ENCODE measurements at regions not wholly inside any gene's neighbourhood (a gene's known extent, or its start where the extent isn't known, plus 50 kb on each side); places are given as distances from the start of the nearest gene placed in this dataset.

DNA sequence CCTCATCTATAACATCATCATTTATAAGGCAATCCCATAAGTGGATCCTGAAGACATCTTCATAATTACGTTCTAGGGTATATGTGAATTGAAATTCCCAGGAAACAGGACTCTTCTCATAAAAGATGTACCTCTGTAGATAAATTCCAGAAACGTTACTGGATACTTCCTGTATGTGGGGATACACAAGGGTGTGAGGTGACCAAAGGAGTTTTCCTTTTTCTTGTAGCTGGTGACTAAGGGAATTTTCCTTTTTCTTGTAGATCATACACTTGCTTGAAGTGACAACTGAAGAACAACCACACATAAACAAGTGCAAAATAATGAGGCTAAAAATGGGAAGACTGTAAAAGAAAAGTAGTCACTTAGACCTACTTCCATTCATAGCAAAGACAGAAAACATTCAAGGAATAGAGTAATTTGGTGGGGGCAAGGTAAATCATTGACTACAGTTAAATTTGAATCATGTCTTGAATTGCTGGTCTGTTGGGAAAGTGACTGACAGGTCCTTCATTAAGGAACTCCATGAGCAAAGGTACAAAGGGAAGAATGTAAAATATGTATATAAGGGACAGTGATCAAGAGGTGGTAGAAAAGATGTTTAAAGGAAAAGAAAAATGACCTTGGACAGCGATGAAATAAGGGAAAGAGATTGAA lies 53.2 kb upstream of the UBE2E3 start:
- DNase-seq (ENCODE audit: low read depth in 1 of 2, low spot score in 2 of 2): no peak
- Histone ChIP-seq H3K9me3 (replicated peaks) (no peaks in the 10 kb centered on the region), H3K4me3 (no peak overlapping the region), H3K4me1 (replicated peaks) (no peaks in the 10 kb centered on the region), H3K27ac (no peak overlapping the region), H3K27me3 (replicated peaks) (peaks cover 5% of the 10 kb centered on the region), H3K36me3 (no peaks in the 10 kb centered on the region)

DNA sequence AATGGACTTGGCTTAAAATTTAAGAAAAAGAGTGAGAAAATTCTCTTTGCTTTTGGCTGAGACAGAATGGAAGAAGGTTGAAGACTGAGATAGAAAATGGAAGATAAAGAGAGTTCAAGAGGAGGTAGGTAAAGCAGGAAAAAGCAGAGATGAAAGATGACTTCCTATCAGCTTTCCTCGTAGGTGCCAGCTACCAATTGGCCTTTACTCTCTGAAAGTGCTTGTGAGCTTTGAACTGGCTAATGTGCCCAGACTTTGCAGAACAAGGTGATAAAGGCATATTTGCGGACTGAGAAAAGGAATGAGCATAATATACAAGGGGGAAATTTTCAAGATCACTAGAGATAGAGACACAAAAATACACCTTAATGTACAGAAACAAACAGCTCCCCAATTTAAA lies 54.7 kb upstream of the UBE2E3 start:
- DNase-seq (ENCODE audit: low read depth in 1 of 2, low spot score in 2 of 2): no peak
- H3K4me3 ChIP-seq: no peak overlapping the region
- H3K36me3 ChIP-seq: no peaks in the 10 kb centered on the region

DNA sequence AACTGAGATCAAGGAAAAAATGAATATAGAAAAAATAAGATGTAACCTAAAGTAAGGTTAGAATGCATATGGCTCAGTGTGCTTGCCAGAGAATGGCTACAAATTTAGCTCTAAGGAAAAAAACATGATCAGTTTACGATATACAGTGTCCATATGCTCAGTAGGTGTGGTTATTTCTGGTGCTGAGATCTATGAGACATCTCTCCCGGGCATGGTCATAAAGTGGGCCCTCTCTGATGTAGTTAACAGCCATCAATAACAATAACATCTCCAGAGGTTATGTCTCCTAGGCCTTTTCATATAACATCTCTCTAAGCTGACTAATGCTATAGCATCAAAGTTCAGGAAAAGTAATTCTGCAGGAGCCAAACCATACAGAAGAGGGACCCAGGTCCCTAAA lies 56.3 kb upstream of the UBE2E3 start:
- Histone ChIP-seq H3K4me1 (replicated peaks) (no peaks in the 10 kb centered on the region), H3K9me3 (replicated peaks) (no peaks in the 10 kb centered on the region), H3K36me3 (no peaks in the 10 kb centered on the region), H3K4me3 (no peak overlapping the region), H3K27ac (no peak overlapping the region), H3K27me3 (replicated peaks) (peaks cover 5% of the 10 kb centered on the region)
- no peak for DNase-seq (ENCODE audit: low read depth in 1 of 2, low spot score in 2 of 2)

More for the DNA sequence above, 54.7 kb upstream of the UBE2E3 start:
- no peaks in the 10 kb centered on the region for H3K4me1 ChIP-seq (replicated peaks)
- no peaks in the 10 kb centered on the region for H3K9me3 ChIP-seq (replicated peaks)
- peaks cover 5% of the 10 kb centered on the region for H3K27me3 ChIP-seq (replicated peaks)
- H3K27ac ChIP-seq: no peak overlapping the region

DNA sequence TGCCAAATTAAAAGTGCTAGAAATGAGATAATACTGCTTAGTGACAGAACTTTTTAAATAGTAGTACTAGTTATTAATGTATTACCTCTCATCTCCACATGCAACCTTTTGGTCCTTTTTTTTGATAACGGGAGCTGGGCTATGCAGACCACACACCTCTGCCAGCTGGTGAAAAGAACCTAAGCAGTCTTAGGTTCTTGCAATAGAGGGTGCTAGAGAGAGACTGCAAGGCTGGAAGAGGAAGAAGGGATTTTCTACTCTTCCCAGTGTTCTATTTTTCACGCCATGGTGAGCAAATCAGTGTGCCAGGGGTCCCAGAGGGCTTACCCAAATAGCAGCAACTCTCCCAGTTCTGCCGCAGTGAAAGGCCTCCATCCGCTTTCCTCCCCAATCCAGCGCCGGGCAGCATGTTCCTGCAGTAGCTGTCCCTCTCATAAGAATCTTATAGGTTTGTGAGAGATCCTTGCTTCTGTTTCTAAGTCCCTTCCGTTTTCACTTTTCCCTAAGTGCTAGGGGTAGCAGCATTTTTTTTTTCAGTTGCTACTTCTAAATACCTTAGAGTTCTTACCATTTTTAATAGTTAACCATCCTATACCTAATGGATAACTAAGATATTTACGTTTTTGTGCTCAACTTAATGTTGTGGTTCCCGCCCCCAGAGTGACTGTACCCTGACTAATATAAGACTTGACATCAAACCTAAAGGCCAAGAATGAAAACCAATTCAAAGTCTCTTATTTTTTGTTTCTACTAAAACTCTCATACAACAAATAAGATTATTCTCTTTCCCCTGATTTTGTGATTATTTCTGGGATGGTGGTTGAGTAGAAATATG lies 69.4 kb upstream of the UBE2E3 start:
- Histone ChIP-seq H3K4me1 (replicated peaks) (0 out of 2 replicates have a peak, but pooled peaks cover 4% of the 10 kb centered on the region), H3K4me3 (no peak overlapping the region), H3K27me3 (replicated peaks) (no peaks in the 10 kb centered on the region), H3K9me3 (replicated peaks) (no peaks in the 10 kb centered on the region), H3K27ac (no peak overlapping the region), H3K36me3 (no peaks in the 10 kb centered on the region)
- no peak for DNase-seq (ENCODE audit: low read depth in 1 of 2, low spot score in 2 of 2)

DNA sequence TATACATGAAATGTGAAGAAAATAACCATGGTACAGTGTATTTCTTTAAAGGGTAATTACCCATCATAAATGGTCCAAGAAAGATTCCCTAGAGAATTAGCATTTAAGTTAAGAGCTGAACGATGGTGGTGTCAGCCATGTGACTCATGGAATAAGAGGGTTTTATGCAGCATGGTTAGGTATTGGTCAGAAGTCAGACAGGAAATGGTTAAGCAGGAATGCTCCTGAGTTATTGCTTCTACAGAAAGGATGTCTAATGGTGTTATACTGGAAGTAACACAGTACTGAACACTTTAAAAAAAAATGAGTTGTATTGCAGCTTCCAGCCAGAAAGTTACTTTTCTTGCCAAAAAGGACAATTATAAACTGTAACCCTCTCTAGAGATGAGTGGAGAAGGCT lies 72.7 kb upstream of the UBE2E3 start:
- Histone ChIP-seq H3K27me3 (replicated peaks) (no peaks in the 10 kb centered on the region), H3K4me3 (no peak overlapping the region), H3K9me3 (replicated peaks) (no peaks in the 10 kb centered on the region), H3K27ac (no peak overlapping the region), H3K4me1 (replicated peaks) (0 out of 2 replicates have a peak, but pooled peaks cover 4% of the 10 kb centered on the region), H3K36me3 (no peaks in the 10 kb centered on the region)
- DNase-seq (ENCODE audit: low read depth in 1 of 2, low spot score in 2 of 2): no peak

DNA sequence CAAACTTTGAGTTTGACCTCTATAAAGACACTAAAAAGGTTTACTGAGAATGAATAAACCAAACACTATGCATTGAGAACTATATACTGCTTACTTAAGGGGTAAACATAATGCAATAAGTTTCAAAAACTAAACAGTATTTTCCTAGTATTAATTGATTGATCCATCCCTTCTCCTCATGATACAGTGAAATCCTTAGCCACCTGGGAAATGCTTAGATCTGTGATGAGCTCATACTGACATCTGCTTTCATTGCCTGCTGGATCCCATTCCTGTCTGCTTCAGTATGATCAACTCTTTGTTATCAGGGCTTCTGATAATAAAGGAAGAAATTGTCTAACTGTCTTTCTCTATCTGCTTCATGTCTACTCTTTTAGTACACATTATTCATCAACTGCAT lies 74.9 kb upstream of the UBE2E3 start:
- no peaks in the 10 kb centered on the region for H3K36me3 ChIP-seq
- no peaks in the 10 kb centered on the region for H3K27me3 ChIP-seq (replicated peaks)
- DNase-seq (ENCODE audit: low read depth in 1 of 2, low spot score in 2 of 2): no peak
- H3K4me1 ChIP-seq (replicated peaks): 0 out of 2 replicates have a peak, but pooled peaks cover 4% of the 10 kb centered on the region
- no peaks in the 10 kb centered on the region for H3K9me3 ChIP-seq (replicated peaks)
- H3K4me3 ChIP-seq: no peak overlapping the region
- no peak overlapping the region for H3K27ac ChIP-seq

DNA sequence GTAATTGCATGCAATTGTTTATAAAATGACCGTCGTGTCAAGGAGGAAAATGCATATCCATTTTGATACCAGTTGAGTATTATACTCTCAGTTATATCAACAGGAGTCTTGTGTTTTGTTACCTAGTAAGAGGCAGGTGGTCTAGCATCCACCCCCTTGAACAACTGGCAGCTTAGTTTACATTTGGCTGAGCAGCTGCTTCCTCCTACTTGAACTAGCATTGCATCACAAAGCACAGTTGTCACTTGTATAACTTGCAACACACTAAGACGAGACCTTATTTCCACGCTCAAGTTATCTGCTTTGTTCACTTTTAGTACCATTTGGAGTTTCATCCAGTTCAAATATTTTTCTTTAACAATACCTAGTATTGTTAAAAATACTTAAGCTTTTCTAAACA lies 75.4 kb upstream of the UBE2E3 start:
- no peaks in the 10 kb centered on the region for H3K27me3 ChIP-seq (replicated peaks)
- H3K9me3 ChIP-seq (replicated peaks): no peaks in the 10 kb centered on the region
- no peaks in the 10 kb centered on the region for H3K36me3 ChIP-seq
- 0 out of 2 replicates have a peak, but pooled peaks cover 4% of the 10 kb centered on the region for H3K4me1 ChIP-seq (replicated peaks)
- H3K4me3 ChIP-seq: no peak overlapping the region
- no peak for DNase-seq (ENCODE audit: low read depth in 1 of 2, low spot score in 2 of 2)
- H3K27ac ChIP-seq: no peak overlapping the region

DNA sequence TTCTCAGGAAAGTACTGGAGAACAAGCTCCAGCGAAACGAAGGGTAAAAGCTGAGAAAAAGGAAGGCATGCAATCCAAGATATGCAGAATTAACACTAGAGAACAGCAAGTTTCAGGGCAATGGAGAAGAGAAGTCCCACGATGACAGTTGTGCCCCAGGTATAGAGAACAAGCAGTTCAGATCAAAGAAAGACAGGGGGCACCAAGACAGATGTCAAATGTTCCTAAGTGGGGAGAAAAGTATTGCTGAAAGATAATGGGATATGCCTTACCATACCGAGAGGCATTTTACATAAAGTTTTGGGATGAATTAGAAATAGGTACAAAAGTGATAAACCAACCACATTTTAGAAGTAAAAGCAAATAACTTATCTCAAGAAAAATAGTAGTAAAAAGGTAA lies 79.1 kb upstream of the UBE2E3 start:
- DNase-seq (ENCODE audit: low read depth in 1 of 2, low spot score in 2 of 2): no peak
- Histone ChIP-seq H3K27me3 (replicated peaks) (no peaks in the 10 kb centered on the region), H3K9me3 (replicated peaks) (no peaks in the 10 kb centered on the region), H3K4me1 (replicated peaks) (no peaks in the 10 kb centered on the region), H3K4me3 (no peak overlapping the region), H3K27ac (no peak overlapping the region), H3K36me3 (no peaks in the 10 kb centered on the region)

DNA sequence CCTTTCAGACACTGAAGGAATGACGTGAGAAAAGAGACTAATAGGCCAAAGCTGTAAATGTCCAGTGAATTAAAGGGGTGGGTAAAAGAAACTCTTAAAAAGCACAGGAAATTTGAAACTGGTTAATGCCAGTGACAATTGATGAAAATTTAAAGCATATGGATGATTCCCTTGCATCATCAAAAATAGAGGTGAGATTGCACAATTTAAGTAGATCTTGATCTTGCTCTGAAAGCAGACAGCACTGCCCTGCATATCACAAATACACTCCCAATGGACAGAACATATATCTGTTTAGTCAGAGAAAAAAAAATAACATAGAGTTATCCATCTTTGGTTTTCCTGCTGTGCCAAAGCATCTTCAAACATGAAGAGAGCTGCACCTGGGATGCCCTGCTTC lies 86.7 kb upstream of the UBE2E3 start:
- Histone ChIP-seq H3K27me3 (replicated peaks) (no peaks in the 10 kb centered on the region), H3K36me3 (no peaks in the 10 kb centered on the region), H3K4me1 (replicated peaks) (no peaks in the 10 kb centered on the region), H3K27ac (no peak overlapping the region), H3K4me3 (no peak overlapping the region), H3K9me3 (replicated peaks) (no peaks in the 10 kb centered on the region)
- DNase-seq (ENCODE audit: low read depth in 1 of 2, low spot score in 2 of 2): no peak

DNA sequence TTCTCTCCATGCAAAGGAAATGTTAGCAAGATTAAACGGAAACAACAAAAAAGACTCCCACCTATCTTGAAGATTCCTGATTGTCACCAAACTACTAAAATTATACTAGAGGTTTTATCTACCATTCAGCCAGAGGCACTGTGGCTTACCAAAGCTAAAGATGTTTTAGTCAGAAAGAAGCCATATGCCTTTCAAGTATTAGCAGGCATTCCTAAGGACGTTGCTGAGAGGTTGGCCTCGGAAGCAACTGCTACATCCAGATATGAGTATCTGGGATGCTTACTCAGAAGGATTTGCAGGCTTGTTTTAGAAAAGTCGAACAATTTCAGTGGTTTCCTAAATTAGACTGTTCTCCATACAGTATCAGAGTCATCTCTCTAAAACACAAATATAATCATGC lies 88.3 kb upstream of the UBE2E3 start:
- Histone ChIP-seq H3K27me3 (replicated peaks) (no peaks in the 10 kb centered on the region), H3K9me3 (replicated peaks) (no peaks in the 10 kb centered on the region), H3K4me3 (no peak overlapping the region), H3K4me1 (replicated peaks) (no peaks in the 10 kb centered on the region), H3K36me3 (no peaks in the 10 kb centered on the region), H3K27ac (no peak overlapping the region)
- DNase-seq (ENCODE audit: low read depth in 1 of 2, low spot score in 2 of 2): no peak

DNA sequence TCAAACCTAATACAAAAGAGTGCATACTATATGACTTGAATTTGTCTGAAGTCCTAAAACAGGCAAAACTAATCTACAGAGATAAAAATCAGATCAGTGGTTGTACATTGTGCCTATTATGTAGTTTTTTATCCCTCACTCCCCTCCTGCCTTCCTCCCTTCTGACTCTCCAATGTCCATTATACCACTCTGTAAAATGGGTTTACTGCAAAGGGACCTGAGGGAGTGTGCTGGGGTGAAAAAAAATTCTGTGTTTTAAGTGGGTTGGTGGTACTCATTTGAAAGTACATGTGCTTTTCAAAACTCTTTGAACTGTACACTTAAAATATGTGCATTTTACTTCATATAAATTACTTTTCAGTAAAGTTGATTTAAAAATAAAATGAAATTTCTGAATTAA lies 89.0 kb upstream of the UBE2E3 start:
- no peak overlapping the region for H3K4me3 ChIP-seq
- H3K27ac ChIP-seq: no peak overlapping the region
- no peaks in the 10 kb centered on the region for H3K9me3 ChIP-seq (replicated peaks)
- DNase-seq (ENCODE audit: low read depth in 1 of 2, low spot score in 2 of 2): no peak
- no peaks in the 10 kb centered on the region for H3K27me3 ChIP-seq (replicated peaks)
- no peaks in the 10 kb centered on the region for H3K4me1 ChIP-seq (replicated peaks)
- no peaks in the 10 kb centered on the region for H3K36me3 ChIP-seq

DNA sequence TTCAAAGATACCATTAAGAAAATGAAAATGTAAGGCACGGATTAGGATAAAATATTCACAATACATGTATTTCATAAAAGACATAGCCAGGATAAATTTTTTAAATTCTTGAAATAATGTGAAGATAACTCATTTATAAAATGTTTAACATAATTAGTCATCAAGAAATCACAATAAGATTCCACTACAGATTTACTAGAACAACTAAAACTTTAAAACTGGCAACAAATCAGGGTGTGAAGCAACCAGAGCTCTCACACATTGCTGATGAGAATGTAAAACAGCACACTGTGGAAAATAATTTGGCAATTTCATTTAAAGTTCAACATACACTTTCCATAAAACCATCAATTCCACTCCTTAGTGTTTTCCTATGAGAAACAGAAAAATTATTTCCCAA lies 89.6 kb upstream of the UBE2E3 start:
- no peaks in the 10 kb centered on the region for H3K9me3 ChIP-seq (replicated peaks)
- H3K4me3 ChIP-seq: no peak overlapping the region
- no peaks in the 10 kb centered on the region for H3K36me3 ChIP-seq
- DNase-seq (ENCODE audit: low read depth in 1 of 2, low spot score in 2 of 2): no peak
- H3K4me1 ChIP-seq (replicated peaks): no peaks in the 10 kb centered on the region
- H3K27me3 ChIP-seq (replicated peaks): no peaks in the 10 kb centered on the region
- H3K27ac ChIP-seq: no peak overlapping the region

DNA sequence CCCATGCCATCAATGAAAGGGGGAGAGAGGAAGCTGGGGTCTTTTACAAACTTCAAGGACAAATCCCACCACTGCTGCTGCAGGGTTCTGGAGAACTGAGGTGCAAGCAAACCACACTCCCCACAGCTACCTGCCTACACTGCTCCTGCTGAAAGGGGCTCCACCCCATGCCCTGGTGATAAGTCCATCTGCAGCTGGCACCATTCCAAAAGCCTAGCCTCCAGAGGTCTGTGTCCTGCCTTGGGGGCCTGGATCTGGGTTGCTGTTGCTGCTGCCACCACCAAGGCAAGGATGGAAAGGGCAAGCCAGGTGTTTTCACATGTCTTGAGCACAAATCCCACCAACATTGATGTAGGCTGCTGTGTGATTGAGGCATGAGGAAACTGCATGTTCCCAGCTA lies 97.4 kb upstream of the UBE2E3 start:
- Histone ChIP-seq H3K4me3 (no peak overlapping the region), H3K36me3 (no peaks in the 10 kb centered on the region), H3K4me1 (replicated peaks) (no peaks in the 10 kb centered on the region), H3K27me3 (replicated peaks) (no peaks in the 10 kb centered on the region), H3K27ac (no peak overlapping the region), H3K9me3 (replicated peaks) (no peaks in the 10 kb centered on the region)
- no peak for DNase-seq (ENCODE audit: low read depth in 1 of 2, low spot score in 2 of 2)

DNA sequence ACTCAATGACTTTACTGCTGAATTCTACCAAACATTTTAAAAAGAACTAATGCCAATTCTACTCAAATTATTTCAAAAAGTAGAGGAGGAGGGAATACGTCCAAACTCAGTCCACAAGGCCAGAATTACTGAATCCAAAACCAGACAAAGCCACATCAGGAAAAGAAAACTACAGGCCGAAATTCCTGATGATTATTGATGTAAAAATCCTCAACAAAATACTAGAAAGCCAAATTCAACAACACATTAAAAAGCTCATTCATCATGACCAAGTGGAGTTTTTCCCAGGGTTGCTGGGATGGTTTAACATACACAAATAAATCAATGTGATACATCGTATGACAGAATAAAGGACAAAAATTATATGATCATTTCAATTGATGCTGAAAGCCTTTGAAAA lies 103.9 kb upstream of the UBE2E3 start:
- H3K27ac ChIP-seq: no peak overlapping the region
- no peak overlapping the region for H3K4me3 ChIP-seq
- no peaks in the 10 kb centered on the region for H3K36me3 ChIP-seq
- no peak for DNase-seq (ENCODE audit: low read depth in 1 of 2, low spot score in 2 of 2)
- H3K9me3 ChIP-seq (replicated peaks): no peaks in the 10 kb centered on the region
- H3K4me1 ChIP-seq (replicated peaks): no peaks in the 10 kb centered on the region
- no peaks in the 10 kb centered on the region for H3K27me3 ChIP-seq (replicated peaks)
